NT2/D1 (cell line): ENCODE measurements at regions not wholly inside any gene's neighbourhood (a gene's known extent, or its start where the extent isn't known, plus 50 kb on each side); places are given as distances from the start of the nearest gene placed in this dataset.

Experiments
- YY1 ChIP-seq: IDR thresholded peaks from 2 replicates; pipeline ENCODE4 v1.6.1; 2011; ENCODE audit not compliant: insufficient read length, insufficient read depth
- ZNF274 ChIP-seq: IDR thresholded peaks from 2 replicates; pipeline ENCODE4 v1.6.1; 2011; ENCODE audit warnings: mild to moderate bottlenecking, low read depth, low read length

DNA sequence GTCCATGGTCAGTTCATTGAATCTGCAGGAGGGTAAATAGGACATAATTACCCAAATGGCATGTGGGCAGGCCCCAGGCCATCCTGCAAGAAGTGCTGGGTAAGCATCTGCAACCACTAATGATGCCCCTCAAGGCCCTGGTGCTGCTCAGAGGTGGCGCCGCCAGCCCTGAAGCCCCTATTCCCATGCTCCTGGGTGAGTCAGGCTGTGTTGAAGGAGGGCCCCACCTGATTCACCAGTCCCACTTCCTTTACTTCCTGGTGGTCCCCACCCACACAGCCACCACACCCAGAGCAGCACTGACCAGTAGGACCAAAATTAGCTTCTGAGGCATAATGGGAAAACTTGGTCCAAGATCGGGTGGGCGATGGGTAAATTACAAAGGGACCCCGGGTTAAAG is 120.4 kb upstream of the SPRY4 start:
- TF ChIP-seq YY1 (no peak), ZNF274 (no peak)
